HG02610 (cell line): ENCODE measurements at regions not wholly inside any gene's neighbourhood (a gene's known extent, or its start where the extent isn't known, plus 50 kb on each side); places are given as distances from the start of the nearest gene placed in this dataset.
"Not testable (repeated sequence)": the region's sequence is repeated elsewhere in the genome, so short reads cannot be mapped to it uniquely, and the experiment has no call there.

Experiments
- ATAC-seq: cut with Tn5 transposase; IDR thresholded peaks from one replicate; pipeline ENCODE4 v1.9.1; 2021; ENCODE audit warnings: mild to moderate bottlenecking, moderate library complexity; ENCODE audit not compliant: unreplicated experiment

DNA sequence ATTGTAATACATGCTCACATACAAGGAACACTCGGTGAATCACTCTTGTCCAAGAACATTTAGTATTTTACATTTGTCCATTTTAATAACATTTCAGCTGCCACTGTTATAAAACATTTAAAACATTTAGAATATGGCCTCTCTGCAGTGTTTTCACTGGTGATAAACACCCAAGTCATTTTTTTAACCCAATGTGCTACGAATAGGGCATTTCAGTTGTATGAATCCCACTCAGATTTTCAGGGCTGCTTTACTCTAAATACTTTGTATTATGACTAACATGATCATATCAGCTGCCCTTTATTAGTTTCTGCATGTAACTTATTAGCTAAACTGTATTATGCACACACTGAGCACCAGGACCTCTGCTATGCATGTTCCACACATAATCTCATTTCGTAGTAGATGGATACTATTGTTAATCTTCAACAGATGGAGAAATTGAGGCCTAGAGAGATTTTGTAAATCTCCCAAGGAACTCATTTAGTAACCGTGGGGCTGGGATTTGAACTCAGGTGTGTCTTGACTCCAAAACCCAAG is 148.6 kb upstream of the CDIN1 start:
- no peak for ATAC-seq

GRCh38 chr15:36432161-36432560 is 147.3 kb upstream of the CDIN1 start:
- ATAC-seq = no peak

- ATAC-seq = no peak
Observed at GRCh38 chr15:36434177-36434576, 145.2 kb upstream of the CDIN1 start.

DNA sequence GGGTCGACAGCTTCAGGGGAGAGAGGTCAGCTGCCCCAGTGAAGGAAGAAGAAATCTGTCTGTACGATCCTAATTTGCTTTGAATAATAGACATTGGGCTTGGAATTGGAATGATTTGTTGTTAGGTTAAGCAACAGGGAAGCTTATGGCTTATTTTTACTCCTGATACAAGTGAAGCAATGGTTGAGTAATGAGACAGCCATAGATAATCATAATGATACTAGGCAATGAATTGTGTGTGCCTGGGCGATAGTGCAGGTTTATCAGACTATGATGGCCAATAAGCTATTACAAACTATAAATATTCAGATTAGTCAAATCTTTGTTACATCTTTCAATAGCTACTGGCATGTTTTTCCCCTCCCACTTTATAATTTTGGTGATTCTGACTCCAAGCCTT is 140.9 kb upstream of the CDIN1 start:
- ATAC-seq = no peak

GRCh38 chr15:36447373-36447772 is 132.1 kb upstream of the CDIN1 start:
- ATAC-seq = no peak

GRCh38 chr15:36448418-36448817 is 131.0 kb upstream of the CDIN1 start:
- no peak for ATAC-seq

GRCh38 chr15:36449084-36449661 is 130.3 kb upstream of the CDIN1 start:
- no peak for ATAC-seq

DNA sequence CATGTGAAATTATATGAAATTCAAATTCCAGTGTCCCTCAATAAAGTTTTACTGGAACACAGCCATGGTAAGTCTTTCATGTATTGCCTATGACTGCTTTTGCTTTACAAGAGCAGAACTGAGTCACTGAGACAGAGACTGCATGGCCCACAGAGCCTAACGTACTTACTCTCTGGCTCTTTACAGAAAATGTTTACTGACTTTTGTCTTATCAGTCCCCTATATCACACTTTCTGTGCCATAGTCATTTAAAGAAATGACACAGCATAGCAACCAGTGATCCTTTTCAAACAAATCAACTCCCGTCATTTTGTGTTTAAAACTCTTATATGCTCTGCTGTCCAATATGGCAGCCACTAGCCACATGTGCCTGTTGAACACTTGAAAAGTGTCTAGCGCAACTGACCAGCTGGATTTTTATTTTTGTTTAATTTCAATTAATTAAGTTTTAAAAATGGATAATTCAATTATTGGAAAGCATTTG is 129.7 kb upstream of the CDIN1 start:
- no peak for ATAC-seq

- ATAC-seq = not testable (repeated sequence)
Observed at GRCh38 chr15:36454244-36454643, 125.2 kb upstream of the CDIN1 start.

GRCh38 chr15:36458411-36458810 is 121.0 kb upstream of the CDIN1 start:
- ATAC-seq = no peak

- no peak for ATAC-seq
Observed at GRCh38 chr15:36465304-36465703, 114.1 kb upstream of the CDIN1 start.

GRCh38 chr15:36468746-36469145 is 110.7 kb upstream of the CDIN1 start:
- ATAC-seq = no peak

GRCh38 chr15:36469311-36469966 is 110.0 kb upstream of the CDIN1 start:
- no peak for ATAC-seq

DNA sequence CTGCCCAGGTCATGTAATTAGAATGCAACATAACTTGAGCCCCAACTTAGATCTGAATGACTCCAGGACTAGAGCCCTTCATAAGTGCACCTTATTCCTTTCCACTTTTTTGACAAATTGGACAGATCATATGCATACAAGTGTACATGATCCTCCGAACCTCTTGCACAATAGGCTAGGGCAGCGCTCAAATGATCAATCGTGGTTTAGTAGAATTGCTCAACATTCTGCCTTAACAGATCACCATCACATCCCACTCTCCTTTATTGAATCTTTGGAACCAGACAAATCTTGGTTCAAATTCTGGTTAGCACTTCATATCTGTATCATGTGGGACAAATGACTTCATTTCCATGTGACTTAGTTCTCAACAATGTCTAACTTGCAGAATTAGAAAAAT is 106.8 kb upstream of the CDIN1 start:
- ATAC-seq = no peak

GRCh38 chr15:36478561-36478960 is 100.9 kb upstream of the CDIN1 start:
- ATAC-seq = no peak

DNA sequence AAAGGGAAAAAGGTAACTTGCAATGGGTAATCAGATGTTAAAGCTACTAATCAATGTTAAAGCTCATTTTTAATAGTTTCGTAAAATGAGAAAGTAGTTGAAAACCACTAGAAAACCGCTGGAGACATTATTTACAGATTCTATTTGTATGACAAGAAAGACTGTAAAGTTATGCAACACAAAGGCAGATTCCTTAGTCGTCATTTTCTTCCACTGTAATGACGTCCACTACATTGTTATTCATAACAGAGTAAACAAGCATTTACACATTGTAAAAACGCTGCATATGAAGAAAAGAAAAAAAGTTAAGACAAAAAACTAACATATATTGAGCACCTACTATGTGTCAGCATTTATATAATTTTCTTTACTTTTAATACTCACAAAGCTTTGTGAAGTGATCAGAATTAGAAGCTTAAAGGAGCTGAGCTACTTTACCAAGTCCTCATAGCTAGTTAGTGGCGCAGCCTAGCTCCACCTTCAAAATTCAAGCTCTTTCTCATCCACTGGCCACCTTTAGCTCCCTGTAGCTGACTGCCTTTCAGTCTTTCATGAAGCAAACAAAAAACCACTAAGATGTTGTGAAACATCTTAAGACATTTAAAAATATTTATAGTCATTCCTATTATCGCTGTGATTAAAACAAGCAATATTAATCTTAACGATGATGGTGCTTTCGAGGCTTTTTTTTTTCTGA is 100.1 kb upstream of the CDIN1 start:
- ATAC-seq = no peak

DNA sequence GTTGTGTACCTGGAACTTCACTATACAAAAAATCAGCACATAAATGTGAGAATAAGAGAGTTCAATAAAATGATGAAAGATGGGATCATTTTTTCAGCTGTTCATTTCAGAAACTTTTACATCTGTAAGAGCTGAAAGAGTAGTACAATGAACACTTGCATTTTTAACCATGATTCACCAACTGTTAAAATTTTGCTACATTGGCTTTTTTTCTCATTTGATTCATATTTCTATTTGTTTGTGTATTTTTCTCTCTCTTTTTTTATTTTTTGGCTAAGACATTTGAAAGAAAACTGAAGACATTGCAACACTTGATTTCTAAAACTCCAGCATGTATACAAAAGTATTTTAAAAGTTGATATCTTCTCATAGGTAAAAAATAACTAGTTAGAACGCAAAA is 98.3 kb upstream of the CDIN1 start:
- no peak for ATAC-seq

DNA sequence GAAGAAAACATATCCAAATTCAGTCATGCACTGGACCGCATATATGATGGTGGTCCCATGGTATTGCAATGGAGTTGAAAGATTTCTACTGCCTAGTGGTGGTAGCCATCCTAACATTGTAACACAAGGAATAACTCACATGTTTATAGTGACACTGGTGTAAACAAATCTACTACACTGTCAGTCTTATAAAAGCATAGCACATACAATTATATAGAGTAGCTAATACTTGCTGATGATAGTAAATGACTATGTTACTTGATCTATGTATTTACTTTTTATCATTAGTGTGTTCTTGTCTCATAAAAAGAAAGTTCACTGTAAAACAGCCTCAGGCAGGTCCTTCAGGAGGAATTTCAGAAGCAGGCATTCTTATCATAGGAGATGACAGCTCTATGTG is 96.0 kb upstream of the CDIN1 start:
- ATAC-seq = no peak

DNA sequence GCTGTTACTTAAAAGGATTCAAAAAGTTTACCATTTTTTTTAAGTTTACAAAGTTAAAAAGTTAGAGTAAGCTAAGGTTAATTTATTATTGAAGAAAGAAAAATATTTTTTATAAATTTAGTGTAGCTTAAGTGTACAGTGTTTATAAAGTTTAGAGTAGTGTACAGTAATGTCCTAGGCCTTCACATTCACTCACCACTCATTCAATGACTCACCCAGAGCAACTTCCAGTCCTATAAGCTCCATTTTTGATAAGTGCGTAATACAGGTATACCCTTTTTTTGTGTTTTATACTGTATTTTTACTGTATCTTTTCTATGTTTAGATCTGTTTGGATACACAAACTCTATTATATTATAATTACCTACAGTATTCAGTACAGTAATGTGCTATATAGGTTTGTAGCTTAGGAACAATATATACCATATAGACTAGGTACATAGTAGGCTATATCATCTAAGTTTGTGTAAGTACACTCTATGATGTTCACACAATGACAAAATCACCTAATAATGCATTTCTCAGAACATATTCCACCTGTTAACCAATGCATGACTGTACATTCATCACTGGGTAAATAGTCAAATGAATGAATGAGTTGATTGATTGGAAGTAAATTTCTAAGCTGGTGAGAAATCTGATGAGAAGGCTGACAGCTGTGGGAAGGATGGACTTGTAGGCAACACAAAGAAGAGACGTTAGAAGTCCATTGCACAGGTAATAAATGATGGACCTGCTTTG is 95.2 kb upstream of the CDIN1 start:
- no peak for ATAC-seq

DNA sequence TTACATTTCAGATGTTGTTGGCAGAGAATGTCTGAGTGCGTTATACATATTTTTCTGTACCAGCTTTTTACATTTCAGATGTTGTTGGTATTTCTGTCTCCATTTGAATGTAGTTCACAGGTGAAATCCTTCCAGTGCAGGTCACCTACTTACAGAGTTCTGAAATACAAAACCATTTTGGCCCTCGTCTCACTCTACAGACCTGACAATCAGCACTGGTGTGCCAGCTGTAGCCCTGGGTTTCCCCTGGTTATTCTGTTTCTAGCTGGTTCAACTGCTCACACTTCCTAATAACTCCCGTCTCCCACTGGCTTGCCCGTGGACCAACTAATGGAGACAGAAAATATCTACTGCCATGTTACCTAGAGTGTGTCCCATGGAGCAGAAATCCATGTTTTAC is 87.5 kb upstream of the CDIN1 start:
- ATAC-seq = no peak

DNA sequence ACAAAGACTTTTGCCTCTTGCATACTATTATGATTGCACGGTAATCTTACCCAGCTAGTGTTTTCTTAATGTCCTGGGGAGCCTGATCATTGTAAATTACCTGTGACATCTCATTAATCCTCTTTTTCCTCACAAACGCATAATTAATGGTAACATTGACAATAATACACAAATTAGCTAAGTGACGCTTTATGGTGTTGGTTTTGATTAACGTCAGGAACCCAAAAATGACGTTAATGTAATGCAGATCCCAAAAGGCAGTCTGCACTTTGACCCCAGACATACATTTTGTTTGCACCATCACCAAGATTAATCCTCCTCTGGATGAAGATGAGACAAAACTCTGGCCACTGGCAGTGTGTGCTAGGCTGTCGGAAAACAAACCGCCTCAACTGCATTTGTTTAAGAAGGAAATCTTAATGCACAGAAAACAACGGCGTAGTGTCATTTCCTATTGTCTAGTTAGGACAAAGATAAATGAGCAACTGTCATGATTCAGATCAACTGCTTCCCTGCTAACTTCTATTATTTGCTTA is 83.9 kb upstream of the CDIN1 start:
- ATAC-seq = no peak
